PC-9 (cell line): ENCODE measurements at regions not wholly inside any gene's neighbourhood (a gene's known extent, or its start where the extent isn't known, plus 50 kb on each side); places are given as distances from the start of the nearest gene placed in this dataset.

Source experiments
- CTCF ChIP-seq: fragments of 200-600 bp; sonication (generic); conservative IDR thresholded peaks from 2 replicates; pipeline ENCODE4 v1.6.1; 2017; ENCODE audit warnings: mixed run types, antibody characterized with exemption, mild to moderate bottlenecking, moderate library complexity
- EZH2 ChIP-seq: fragments of 200-600 bp; sonication (generic); IDR thresholded peaks from 2 replicates; pipeline ENCODE4 v1.8.0; 2017; ENCODE audit warnings: antibody characterized with exemption, low read depth

GRCh38 chrX:1794586-1794985 lies 179.7 kb downstream of the ASMT start:
- no peak for TF ChIP-seq CTCF
- TF ChIP-seq EZH2: no peak
